Effector CD4-positive, alpha-beta T cell (primary cell): ENCODE measurements at regions not wholly inside any gene's neighbourhood (a gene's known extent, or its start where the extent isn't known, plus 50 kb on each side); places are given as distances from the start of the nearest gene placed in this dataset.
"Not testable (repeated sequence)": the region's sequence is repeated elsewhere in the genome, so short reads cannot be mapped to it uniquely, and the experiment has no call there.

Experiments used
- DNase-seq: peaks from one replicate; pipeline ENCODE4 v3.0.0-alpha.2; 2020

DNA sequence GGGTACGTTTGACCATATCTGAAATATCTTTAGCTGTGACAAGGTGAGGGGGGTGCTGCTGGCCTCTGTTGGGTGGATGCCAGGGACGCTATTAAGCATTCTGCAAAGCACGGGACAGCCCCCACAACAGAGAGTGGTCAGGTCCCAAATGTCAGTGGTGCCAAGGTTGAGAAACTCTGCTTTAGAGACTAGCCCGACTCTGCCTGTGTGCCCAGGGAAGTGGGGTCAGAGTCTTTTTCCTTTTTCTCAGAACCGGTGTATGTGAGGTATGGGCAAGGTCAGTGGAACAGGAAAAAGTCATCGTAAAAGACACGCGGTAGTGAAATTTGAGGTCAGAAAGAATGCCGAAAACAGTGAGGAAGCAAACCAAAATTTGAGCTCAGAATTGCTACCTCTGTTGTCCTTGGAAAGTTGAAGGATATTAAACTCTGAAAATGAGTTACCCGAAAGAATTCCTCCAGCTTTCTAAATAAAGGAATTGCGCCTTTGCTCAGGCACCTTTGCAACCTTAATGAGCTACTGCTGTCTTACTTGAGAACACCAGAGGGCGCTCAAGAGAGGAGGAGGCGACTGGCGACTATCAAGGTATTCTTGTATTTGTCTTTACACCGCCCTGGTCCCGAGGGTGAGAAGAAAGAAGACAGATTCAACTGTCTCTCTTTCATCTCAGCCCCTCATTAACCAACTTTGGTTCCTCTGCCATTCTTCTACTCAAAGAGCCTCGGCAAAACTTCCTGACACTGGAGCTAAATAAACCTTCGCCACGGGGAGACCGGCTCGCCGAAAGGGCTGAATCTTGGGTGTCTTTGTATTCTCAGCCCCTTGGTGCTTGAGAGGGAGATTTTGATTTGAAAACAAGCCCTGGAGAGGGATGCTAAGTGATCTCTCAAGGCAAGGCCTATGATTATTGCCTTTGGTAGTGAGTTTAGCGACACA is 85.4 kb upstream of the OLIG2 start:
- peak; percentile 26 for DNase-seq

DNA sequence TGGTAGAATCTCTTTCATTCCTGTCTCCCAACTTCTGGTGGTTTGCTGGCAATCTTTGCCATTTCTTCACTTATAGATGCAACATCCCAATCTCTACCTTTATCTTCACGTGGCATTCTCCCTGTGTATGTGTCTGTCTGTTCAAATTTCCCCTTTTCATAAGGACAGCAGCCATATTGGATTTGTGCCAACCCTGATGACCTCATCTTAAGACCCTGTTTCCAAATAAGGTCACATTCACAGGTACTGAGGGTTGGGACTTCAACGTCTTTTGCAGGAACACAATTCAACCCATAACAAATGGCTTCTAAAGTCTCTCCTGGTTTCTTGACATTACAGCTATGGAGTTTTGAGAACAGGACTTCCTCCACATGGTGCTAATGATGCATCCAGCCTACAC is 84.5 kb upstream of the OLIG2 start:
- DNase-seq, result no peak

DNA sequence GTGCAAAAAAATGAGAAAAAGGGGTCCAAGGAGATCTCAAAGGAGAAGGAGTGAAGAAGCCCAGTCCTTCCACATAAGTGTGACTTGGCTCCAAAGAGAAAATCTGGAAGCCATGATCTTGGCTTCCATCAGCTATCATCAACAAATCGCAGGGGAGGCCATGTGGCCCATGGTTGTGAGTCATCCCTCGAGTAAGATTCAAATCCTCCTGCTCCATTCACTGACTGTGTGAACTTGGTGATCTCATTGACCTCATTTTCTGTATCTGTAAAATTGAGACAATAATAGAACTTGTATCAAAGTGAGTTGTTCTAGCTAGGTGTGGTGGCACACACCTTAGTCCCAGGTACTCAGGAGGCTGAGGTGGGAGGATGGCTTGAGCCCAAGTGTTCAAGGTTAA is 79.1 kb upstream of the OLIG2 start:
- DNase-seq, result no peak

DNA sequence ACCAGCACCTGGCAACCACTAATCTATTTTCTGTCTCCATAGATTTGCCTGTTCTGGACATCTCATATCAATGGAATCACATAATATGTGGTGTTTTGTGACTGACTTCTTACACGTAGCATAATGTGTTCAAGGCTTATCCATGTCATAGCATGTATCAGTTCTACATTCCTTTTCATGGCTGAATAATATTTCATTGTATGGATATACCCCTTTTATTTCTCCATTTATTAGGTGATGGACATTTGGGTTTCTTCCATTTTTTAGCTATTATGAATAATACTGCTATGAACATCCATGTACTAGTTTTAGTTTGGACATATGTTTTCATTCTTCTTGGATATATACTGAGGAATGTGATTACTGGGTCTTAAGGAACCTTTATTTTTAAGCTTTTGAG is 78.0 kb upstream of the OLIG2 start:
- DNase-seq, result no peak

DNA sequence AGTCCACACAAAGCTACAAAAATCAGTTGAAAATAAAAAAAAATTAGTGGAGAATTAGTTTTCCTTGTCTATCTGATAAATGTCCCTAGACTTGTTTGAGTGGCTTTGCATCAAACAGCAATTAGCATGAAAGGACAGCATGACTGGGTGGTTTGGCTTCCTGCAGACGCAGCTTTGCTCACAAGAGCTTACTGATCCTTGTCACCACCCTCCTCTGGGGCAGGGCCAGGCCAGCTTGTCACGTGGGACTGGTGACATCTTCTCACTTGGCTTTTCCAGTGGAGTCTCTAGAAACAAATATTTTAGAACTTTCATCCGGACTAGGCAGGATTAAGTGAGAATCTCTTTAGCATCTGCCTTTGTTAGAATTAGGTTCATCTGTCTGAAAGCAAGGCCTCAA is 76.0 kb upstream of the OLIG2 start:
- no peak for DNase-seq

DNA sequence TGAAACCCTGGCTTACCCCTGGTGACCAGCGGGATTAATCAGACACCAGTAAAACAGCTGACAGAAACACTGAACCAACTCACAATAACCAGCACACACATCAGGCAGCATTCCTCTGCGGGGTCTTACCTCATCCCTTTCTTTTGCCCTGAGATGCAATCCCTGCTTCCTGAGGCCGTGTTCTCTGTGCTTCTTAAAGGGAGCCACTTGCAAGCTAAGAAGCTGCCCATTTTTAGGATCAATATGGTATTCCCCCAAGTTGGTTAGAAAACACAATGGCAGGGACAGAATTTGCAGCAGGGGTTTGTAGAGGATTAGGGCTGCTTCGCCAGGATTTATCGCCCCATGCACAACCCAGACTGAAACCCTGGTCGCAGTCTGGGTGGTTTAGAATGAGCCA is 74.7 kb upstream of the OLIG2 start:
- DNase-seq, result no peak

DNA sequence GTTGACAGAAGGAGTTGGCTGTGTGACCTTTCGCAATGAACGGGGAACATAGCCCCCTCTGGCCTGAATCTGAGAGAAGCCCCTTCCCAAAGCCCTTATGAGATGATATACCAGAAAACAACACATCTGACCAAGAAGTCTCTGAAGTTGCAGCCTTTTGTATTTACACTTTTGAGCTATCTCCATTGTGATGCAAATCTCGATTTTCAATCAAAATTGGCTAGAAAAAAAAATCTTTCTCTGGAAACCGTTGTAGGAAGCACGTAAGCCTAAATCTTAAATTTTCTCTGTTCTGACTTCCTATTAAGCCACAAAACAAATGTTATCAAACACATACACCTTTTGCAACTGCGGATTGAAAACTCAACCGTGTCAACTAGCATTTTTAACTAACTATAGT is 71.4 kb upstream of the OLIG2 start:
- DNase-seq, result no peak

DNA sequence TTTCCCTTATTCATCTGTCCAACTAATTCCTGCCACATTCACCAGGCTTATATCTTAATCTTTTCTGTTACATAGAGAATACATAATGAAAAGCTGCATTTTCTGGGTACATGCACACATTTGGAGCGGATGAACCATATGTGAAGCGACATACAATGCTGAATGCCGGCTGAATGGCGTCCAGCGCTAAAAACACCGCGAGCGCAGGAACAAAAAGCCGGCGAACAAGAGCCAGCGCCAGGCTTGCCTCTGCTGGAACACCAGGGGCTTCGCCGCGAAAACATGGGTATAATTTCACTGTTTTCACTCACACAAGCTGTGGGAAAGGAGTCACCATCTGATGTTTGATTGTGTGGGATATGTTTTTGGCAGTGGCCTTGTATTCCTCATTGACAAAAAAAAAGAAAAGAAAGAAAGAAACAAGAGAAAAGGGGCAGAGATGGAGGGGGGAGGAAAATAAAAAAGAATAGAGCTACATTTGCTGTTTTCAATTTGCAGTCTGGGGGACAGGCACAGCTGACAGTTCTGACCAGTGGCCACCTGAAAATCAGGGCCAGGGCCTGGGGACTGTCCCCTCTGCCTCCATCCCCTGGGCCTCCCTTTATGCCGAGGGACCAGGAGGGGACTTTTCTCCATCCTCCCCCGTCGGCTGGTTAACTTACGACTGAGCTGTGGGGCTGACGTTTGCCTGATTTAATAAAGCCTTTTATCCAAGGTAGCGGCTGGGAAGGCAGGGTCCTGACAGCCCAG is 70.2 kb upstream of the OLIG2 start:
- no peak for DNase-seq

DNA sequence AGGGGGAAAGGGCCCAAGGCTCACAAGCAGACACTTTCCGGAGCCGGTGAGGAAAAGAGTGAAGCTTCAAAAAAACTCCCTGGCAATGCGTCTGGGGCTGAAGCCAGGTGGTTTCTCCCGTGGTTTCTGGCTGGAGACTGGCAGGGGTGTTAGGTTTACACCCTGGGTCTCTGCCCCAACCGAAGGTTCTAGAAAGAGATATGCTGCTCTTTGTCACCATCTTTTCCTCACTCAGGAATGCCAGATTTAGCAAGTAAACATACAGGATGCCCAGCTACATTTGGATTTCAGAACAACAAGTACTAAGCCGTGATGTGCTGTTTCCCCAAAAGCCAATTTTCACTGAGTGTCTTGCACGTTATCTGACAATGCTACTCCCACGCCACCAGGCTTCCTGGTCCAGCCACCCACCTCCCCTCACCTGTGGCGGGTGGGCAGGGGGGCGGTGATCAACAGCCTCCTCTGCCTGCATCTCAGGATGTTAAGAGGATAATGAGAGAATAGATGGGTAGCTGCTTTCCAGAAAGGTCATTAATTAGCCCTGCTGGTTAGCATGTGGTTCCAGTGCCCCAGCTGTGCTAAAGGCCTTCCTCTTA is 69.6 kb upstream of the OLIG2 start:
- no peak for DNase-seq

DNA sequence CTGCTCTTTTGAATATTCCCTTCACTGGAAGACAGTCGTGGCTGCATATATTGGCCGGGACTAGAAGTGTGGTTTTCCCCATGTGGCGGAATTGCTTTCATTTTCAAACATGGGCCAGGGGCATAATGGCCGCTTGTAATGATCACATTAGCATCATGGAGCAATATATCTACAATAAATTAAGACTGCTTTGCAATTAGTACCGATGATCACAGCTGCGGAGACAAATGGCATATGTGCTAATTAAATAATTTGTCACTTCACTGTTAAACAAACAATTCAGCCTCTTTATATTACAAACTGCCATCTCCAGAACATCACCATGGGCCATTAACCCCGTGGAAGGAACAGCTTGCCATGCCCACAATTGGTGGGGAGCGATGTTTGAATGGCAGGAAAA is 68.2 kb upstream of the OLIG2 start:
- DNase-seq, result no peak

DNA sequence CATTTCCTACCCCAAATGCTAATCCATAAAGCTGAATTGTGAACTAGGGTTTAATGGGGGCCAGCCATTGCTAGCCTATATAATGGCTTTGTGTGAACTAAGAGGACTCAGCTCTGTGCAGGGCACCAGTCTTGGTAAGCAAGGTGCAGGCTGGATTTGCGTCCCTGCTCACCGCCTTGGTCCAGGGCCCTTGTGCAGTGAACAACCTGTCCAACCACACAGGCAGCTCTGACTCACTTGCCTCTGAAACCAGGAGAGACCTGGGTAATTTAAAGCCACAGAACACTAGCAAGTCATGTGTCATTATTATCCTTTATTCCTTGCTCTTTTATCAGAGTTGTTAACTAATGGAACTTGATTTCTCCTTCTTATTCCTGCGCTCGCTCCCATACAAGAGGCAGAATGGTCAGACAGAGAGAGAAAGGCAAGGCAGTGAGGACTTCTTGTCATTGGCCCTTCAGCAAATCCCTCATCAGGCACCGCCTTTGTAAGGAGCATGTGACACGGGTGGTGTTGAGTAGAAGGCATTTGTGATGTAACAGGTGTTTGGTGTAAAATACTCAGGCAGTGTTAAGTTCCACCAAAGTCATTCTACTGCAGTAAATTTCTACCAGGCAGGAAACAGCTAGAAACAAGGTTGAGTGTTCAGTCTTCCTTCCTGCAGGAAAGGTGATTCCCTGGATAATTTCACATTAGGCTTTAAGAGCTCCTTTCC is 67.3 kb upstream of the OLIG2 start:
- no peak for DNase-seq

DNA sequence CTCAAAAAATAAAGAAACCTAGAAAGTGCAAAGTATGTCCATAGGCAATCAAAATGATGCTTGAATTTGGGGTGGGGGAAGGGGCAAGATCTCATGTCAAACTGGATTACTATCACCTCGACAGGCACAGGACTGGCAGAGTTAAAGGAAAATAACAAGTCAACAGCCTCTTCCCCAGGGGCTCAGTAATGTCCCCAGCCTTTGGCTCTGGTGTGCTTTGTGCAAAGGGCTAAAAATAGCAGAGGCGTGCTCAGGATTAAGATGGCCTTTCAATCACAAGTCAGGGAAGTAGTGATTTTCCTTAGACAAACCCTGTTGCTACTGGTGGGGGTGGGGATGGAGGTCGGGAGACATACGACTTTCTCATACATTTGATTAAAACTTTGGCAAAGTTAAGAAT is 63.5 kb upstream of the OLIG2 start:
- DNase-seq, result no peak

DNA sequence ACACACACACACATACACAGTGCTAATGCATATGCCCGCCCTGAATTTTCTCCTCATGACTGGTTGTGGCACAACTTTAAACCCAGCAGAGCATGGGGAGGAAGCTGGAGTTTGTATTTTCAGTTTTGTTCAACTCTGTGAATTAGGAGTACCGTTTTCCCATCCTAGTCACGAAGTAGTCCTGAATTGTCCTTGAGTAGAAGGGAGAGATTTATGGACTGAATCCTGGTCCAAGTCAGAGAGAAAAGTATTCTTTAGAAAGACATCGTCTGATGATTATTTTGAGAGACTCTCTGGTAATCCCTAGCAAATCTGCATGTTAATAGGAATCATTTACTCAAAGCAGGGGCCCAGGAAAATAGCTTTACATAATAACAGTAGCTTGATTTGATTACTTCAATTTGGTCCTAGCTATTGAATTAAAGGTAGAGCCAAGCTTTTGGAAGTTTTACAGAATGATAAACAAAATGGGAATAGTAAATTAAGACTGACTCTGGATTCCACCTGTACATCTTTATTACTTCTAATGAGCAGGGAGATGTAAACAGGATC is 60.5 kb upstream of the OLIG2 start:
- no peak for DNase-seq

DNA sequence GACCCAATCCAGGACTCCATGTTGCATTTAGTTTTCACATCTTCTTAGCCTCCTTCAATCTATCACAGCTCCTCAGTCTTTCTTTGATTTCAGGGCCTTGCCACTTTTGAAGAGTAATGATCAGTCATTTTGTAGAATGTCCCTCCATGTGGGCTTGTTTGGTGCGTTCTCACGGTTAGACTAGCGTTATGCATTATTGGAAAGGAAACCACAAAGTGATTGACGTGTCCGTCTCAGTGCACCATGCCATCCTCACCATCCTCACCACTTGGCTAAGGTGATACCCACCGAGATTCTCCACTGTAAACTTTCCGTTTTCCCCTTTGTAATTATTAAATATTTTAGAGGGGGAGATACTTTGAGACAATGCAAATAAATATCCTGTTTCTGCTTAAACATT is 59.6 kb upstream of the OLIG2 start:
- DNase-seq, result no peak

DNA sequence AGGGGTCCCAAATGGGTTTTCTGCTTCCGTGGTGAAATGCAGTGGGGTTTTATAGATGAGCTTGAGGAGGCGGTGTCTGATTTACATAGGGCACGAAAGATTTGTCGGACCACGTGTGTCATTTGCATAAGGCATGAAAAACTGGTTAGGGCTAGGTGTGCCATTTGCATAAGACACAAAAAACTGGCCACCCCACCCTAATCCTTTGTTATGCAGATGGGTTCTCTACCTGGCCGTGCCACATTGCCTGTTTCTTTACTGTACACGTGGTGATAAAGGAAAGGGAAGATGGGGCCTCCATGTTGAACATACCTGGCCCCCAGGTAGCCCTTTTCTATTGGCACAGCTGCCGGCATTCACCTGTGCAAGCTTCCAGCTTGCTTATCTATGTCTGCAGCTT is 57.6 kb upstream of the OLIG2 start:
- not testable (repeated sequence) for DNase-seq

DNA sequence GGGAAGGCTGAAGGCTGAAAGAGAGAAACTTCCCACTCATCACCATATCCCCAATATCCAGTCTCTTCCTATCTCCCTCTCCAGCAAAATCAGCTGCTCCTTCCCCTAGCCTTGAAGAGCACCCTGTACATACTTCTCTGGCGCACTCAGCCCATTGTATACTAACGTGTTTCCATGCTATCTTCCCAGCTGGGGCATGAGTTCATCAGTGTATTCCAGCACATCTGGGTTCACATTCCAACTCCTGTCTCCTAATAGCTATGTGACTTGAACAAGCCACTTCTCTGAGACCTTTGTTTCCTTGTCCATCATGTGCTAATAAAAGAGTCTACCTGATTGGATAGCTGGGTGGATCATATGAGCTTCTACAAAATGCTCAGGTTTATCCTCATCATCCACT is 51.1 kb upstream of the OLIG2 start:
- DNase-seq, result no peak

DNA sequence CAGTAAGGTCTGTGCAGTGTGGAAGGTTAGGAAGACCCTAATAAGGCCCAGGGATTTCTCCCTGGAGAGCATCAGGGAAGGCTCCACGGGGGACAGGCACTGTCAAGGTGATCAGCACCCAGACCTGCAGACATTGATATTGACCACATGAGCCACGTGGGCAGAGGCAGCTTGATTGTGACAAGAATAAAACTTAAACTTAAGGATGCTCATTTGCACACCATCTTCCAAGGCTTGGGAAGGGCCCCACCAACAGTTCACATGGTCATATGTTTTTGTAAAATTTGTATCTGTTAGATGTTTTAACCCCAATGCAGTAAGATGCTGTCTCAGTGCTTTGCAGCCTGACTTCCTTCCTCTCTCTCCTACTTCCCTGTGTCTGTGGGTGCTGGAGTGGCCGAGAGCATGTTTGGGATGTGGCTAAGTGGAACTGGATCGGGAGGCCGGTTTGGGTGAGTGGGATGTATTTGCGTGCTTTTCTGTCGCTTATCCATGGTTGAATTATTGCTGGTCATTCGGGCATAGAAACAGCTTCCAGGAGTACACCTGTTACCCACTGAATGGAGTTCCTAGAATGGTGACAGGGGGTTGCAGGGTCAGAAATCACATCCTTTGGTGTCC is 49.8 kb upstream of the OLIG2 start:
- no peak for DNase-seq
